HG03175 (cell line): ENCODE measurements at regions not wholly inside any gene's neighbourhood (a gene's known extent, or its start where the extent isn't known, plus 50 kb on each side); places are given as distances from the start of the nearest gene placed in this dataset.

Experiments
- ATAC-seq: cut with Tn5 transposase; IDR thresholded peaks from one replicate; pipeline ENCODE4 v1.9.1; 2021; ENCODE audit warnings: mild to moderate bottlenecking, moderate library complexity; ENCODE audit not compliant: unreplicated experiment

DNA sequence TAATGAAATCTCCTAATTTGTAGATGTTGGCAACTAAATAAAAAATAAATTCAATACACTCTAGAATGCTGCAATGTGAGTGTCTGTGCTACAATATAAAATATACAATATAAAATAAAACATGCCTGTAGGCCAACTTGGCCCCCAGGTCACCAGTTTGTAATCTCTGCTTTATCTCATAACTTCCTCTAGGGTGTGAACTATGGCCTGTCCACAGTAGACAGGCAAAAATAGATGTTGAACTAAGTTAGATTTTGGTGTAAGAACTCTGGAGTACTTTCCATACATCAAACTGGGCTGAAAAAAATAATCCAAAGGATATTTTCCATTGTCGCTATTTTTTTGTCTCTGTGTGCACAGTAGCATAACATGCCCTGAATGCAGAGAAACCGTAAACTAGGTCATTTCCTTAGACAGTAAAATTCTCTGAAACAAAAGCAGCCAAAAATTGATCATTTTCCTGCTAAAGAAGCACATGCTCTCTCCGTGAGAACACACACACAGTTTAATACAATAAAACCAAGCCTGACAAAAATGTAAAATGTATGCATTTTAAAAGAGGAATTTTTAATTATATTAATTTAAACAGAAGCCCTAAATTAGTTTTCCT, 98.5 kb upstream of the ZFP64 start:
- no peak for ATAC-seq

DNA sequence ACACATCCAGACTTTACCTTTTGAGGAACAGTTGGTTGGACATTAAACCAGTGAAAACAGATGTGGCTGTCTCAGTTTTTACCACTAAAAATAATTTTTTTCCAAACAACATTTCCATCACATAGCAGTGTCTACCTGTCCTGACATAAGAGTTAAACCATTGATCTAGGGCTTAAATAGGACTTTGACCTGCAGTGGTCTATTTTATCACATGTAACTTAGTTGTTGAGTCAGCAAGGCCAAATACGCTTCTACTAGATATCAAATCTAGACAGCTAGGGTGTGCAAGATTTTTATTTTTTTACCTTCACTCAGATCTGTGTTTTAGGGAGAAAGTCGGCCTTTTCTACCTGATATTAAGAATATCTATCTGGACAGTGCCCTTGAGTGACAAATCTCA, 88.8 kb upstream of the ZFP64 start:
- no peak for ATAC-seq

DNA sequence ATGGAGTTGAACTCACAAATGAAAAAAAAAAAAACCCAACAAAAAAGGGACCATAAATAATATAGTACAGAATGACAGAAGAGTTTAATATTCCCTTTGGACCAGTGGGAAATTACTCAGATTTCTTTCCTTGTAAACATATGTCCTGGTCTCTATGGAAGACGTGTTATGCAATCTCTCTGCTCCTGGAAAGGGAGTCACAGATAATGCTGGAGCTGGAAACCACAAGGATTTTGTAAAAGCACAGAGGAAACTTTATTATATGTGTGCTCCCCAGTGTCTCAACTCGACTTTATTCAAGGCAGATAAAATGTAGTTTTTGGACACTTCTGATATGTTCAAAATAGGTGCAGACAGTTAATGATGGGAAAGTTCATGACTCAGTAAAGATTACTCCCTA, 88.1 kb upstream of the ZFP64 start:
- no peak for ATAC-seq

DNA sequence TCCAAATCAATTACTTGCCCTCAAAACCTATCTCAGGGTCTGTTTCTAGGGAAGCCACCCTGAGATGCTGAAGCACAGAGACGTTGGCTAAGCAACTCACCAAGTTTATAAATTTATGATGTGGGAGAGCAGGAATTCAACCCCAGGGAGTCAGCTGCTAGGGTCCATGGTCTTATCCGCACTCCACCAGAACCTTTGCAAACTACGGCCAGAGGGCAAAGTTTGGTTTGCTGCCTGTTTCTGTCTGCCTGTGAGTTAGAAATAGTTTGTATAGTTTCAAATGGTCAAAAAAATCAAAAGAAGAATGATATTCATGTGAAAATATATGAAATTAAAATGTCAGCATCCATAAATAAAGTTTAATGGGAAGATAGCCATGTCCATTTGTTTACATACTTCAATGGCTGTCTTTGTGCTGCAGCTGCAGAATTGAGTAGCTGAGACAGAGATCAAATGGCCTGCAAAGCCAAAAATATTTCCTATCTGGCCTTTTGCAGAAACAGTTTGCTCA, 83.7 kb upstream of the ZFP64 start:
- no peak for ATAC-seq

DNA sequence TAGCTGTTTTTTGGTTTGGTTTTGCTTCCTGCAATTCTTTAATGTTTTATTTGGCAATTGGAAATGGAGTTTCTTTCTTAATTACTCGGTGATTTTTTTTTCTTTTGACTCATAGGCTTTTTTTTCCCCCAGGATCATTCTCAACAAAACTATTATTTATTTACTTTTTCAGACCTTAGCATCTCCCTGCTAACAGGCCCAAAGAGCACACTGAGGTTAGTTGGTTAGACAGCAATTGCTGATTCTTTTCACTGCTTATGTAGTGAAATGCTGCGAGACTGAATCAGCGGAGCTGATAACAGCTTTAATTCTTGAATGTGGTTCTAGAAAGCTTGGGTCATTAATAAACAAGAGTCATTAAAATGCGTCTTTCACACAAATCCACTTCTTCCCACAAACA, 79.1 kb upstream of the ZFP64 start:
- ATAC-seq: no peak

DNA sequence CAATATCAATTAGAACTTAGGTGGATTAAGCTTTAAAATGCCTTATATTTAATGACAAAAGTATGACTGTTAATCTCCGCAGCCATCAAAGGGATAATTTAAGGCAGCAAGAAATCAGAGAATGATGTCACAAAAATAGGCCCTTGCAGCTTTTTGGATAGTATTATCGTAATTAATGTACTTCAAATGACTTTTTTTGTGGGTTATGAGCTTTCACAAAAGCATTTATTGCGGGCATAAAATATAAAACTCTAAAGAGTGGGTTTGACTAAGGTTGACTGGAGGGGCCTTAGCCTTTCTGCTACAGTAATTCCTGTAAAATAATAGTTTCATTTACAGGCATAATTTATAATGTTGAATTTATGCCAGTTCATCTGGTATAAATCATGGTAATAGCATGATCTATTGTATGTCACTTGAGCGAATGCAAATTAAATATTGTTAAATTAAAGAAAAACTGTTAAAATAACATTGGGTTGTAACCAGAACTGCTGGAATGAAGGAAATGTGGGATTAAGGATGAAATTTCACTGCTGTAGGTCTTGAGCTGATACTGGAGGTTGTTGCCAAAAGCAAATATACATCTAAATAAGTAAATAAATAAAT, 78.5 kb upstream of the ZFP64 start:
- no peak for ATAC-seq

DNA sequence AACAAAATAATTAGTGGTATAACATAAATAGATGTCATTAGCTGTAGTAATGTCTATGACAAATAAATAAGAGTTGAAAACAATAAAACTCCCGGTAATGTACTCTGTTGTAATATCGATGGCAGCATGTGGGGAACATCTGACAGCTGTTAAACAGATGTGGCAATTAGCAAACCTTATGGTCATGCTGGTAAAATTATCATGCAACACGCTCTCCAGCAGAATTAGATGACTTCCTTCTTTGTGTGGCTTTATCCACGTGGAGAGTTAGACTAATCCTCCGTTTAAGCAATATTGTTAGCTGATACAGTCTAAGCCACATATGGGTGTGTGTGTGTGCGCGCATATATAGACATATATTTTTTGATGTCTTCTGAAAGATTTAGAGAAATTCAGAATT, 77.7 kb upstream of the ZFP64 start:
- ATAC-seq: no peak

DNA sequence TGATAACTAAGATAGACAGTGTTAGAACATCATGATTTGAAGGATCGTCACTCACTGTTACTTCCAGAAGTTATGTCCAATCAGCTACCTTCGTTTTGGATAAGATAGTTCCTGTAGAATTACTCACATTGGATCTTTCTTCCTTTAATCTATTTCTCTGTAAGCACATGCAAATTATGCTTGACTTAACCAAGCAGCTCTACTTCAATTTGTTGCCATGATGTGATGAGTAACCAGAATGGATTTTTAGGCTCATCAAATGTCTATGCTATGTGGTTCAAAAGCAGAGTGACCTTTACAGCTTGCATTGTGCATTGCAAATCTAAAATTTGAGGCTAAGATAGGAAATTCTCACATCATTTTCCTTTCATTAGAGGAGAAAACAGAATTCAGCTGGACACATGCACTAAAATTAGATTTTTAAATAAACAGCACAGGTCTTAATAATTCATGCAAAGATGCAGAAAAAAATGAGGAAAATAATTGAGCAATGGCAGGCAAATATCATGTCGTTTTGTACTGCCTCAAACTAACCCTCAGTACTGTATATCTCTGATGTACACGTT, 76.7 kb upstream of the ZFP64 start:
- no peak for ATAC-seq

DNA sequence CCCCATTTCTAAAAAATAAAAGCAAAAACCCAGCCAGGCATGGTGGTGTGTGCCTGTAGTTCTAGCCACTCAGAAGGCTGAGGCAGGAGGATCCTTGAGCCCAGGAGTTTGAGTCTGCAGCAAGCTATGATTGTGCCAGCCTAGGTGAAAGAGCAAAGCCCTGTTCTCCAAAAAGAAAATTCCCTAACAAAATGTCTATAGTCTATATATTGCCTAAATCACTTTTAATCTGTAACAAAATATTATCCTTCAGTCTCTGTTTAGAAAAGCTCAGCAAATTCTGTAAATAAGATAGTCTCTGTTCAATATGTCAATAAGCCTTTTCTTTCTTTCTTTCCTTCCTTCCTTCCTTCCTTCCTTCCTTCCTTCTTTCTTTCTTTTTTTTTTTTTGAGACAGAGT, 75.8 kb upstream of the ZFP64 start:
- ATAC-seq: no peak

DNA sequence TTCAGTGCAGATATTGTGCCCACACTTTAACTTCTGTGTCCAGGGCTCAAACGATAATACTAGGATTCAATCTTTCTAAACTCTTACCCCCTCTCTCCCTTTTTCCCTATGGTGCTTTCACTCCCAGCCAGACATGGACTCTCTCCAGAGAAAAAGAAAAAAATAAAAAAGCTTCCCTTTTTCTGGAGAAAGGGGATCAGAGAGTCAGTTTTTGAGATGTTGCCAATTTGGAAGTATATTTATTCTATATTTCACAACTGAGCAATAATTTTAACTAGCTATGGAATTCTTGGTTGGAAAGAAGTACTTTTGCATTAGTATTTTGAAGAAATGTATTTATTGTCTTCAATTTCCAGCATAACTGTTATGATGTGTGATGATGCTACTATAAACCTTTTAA, 72.2 kb upstream of the ZFP64 start:
- no peak for ATAC-seq

DNA sequence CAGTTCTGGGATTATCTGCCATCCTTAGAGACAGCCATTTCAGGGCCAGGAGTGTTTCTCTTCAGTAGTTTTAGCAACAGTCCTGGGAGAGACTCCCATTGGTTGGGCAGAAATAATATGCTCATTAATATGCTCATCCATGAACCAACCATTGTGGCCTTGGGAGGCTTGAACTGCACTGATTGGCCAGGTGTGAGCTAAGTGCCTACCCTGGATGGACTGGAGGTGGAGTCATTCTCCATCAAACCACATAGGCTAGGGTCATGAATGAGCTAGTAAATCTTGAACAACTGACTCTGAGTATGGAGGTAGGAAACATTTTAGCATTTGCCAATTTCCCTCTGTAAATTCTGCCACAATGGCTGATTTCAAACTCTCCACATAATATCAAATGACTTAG, 70.2 kb upstream of the ZFP64 start:
- ATAC-seq: no peak

DNA sequence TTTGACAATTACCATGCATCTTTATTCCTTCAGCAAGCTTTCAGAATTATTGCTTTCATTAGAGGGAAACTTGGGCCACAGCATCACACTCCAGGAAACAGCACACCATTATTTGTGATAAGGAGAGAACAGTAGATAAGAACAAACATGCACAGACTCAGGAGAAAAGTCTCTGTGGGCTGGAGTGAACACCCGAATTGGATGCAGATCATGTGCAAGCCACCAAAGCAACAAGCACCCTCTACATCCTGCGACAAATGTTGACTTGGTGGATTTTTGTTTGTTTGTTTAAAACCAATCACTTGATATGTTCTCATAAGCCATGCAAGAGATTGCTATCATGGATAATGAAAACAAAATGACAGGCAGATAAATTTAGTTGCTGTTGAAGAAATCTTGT, 67.7 kb upstream of the ZFP64 start:
- no peak for ATAC-seq

DNA sequence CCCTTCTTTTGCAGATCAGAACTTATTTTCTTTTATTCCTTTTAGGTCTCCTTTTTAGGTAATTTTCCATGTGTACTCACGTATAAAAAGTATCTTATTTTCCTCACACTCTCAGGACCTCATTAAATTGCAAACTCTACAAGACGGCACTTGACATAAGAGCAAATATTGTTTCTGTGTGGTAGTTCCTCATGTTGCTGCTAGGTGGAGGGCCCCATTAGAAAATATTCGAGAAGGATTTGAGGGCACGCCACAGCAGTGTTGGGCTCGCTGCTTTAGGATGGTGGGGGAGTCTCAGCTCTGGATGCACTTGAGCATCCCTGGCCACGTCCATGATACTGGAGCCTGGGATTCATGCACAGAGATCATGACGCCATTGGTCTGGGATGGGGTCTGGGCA, 64.9 kb upstream of the ZFP64 start:
- ATAC-seq: no peak

DNA sequence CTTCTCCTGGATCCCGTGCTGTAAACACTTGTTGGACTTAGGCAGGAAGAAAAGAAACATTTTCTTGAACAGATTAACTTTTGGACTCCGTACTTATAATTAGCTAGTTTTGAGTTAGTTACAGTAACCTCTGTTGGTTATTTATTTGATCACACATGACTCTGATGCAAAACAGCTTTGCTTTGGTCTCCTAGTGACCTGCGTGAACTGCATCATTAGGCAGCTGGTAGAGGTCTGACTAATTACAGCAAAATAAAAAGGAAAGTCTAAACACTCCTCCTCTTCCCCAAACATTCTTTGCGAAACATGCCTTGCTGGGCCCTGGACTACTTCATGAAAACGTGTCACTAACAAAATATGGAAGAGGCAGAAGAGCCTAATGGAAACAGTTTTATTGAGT, 61.1 kb upstream of the ZFP64 start:
- ATAC-seq: no peak

DNA sequence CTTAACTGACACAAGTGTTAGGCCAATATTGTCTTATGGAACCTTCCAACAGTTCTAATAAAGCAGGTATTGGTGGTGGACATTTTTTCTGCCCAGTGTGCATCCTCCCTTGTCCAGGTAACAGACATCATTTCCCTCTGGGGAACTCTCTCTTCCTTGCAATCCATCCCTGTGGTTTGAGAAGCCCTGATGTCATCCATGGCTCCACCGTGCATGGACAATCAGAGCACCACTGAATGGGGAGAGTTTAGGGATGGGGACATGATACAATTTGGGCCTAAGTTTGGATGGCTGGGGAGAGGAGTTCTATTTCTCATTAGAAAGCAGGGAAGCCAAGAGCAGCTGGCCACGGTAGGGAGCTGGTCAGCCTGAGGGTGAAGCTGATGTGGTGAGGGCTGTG, 60.2 kb upstream of the ZFP64 start:
- no peak for ATAC-seq

DNA sequence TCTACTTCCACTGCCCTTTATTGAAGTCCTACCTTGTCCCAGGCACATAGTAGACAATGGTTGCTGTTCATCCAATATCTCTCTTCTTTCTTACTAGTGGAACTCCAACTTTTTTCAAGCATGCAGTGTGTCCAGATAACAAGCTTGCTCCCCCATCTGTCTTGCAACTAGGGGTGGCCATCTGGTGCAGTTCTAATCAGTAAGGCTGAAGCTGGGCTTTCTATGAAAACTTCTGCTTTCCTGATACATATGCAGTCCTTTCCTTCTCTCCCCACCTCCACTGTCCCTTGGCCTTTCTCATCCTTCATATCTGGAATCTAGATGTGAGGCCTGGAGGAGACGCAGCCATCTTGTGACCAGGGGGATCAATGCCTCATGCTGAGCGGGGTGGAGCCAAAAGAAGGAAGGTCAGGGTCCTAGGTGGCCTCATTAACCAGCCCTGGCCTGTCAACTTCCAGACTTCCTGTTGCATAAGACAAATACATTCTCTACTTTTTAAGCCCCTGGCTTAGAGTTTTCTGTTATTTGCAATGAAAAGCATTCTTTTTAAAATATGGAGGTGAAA, 59.6 kb upstream of the ZFP64 start:
- ATAC-seq: no peak

DNA sequence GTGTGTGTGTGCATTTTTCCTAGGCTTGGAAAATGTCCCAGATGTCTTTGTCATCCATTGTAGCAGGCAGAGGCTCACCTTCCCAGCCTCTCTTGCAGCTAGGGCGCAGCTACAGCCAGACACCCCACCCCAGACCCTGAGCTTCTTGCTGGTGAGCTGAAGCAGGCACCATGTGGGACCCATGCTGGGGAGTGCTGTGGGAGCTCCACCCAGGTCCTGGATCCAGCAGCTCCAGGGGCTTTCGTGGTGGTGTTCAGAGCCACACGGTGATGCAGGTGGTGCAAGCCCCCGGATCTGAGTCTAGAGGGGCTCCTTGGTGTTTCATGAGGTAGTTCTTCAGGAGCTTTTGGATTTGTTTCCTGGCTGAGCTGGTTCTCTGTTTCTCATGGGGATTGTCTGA, 56.0 kb upstream of the ZFP64 start:
- no peak for ATAC-seq

DNA sequence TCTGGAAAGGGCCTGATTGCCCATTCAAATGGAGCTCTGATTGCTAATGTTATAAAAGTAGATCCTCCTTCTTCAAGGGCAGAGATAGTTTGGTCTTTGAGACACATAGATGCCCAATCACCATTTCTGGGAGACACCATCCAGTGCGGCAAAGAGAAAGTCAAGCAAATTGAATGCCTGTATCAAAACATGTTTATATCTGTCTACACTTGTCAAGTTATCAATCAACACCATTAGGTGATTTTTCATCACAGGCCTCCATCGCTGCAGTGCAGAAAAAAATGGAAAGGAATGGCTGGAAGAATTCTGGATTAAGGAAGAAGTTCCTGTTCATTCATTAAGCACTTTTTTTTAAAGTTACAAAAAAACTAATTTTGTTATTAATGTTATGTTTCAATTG, 54.8 kb upstream of the ZFP64 start:
- no peak for ATAC-seq

DNA sequence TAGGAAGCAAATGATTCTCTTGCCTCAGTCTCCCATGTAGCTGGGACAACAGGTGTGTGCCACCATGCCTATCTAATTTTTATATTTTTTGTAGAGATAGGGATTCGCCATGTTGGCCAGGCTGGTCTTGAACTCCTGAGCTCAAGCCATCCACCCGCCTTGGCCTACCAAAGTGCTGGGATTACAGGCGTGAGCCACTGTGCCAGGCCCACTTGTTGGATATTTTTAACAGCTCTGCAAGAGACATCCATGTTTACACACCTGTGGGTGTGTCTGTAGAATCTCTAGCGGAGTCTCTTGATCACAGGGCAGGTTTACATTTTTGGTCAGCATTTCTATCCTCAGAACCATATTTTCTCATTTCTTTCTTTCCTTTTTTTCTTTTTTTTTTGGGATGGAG, 53.1 kb upstream of the ZFP64 start:
- ATAC-seq: no peak

DNA sequence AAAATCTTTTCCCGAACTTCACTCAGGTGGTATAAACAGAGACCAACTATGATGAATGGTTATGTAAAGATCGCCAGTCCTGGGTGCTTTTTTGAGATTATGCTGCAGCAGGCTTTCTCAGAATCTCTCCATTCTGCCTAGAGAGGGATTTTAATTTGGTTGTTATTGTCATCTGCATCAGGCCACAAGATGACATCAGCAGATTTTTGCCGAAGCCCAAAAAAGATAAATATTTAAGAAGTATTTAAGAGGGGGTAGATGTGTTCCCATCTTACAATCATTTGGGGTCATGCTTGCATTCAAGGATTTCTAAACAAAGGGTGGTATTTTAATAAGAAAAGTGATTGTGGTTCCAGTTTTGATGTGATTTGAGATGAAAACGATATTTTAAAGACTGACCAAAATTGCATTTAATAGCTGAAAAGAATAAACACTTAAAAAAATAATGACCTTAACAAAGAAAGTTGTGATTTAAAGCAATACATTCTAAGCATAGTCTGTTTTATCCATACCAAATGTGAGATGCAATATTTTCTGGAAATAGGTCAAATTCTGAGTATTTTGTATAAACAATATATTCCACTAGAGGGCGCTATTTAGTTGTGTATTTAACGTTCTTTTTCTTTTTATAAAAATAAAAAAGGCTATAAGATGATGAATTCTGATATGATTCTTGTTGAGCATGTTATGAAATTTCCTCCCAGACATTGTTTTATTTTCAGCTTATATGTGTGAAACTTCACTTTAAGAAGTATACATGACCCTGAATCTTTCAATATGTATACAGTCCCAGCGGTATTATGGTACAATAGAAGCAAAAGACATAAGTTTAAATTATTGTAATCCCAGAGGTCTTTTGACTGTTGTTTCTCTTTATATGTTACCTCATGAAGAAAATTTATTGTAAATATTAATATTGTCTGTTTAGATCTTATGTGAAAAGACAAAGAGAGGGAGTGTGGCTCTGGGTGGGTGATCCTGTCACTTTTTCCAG, 51.0 kb upstream of the ZFP64 start:
- ATAC-seq: no peak
